HG03159 (cell line): ENCODE measurements at regions not wholly inside any gene's neighbourhood (a gene's known extent, or its start where the extent isn't known, plus 50 kb on each side); places are given as distances from the start of the nearest gene placed in this dataset.
"Not testable (repeated sequence)": the region's sequence is repeated elsewhere in the genome, so short reads cannot be mapped to it uniquely, and the experiment has no call there.

ENCODE experiments used
- ATAC-seq: cut with Tn5 transposase; IDR thresholded peaks from one replicate; pipeline ENCODE4 v1.9.1; 2021; ENCODE audit warnings: mild to moderate bottlenecking, moderate library complexity; ENCODE audit not compliant: unreplicated experiment

DNA sequence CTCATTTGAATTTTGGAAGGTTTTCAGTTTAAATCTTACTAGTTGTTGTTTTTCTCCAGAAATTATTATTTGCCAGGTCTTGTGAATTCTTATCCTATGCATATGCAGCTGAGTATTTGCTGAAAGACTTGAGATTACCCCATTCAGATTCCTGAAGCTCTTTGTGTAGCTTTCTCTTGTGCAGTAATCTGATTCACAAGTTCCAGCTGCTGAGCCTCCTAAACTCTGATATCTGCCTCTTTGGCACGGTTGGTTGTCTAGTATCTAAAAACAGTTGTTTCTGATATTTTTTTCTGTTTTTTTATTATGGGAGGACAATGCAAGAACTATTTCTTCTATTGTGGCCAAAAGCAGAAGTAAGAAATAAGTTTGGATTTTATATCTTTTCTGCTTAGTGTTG lies 863.9 kb upstream of the MANEA start:
- no peak for ATAC-seq

DNA sequence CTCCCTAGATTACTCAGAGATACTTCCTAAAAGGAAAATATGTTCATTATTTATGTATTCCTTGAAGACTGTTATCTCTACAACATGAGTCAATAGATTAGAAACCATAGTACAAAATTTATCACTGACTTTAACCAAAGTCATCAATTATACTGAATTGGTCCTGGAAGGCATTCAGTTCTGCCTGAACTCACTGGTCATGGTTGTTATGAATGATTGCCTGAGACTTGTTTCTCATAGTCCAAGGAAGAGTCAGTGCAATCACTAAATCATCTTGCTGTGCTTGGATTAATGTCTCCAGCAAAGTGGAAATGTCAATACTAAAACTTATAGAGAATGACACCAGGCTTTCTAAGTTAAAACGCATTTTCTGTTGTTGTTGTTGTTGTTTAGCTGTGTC lies 878.6 kb upstream of the MANEA start:
- ATAC-seq: no peak

DNA sequence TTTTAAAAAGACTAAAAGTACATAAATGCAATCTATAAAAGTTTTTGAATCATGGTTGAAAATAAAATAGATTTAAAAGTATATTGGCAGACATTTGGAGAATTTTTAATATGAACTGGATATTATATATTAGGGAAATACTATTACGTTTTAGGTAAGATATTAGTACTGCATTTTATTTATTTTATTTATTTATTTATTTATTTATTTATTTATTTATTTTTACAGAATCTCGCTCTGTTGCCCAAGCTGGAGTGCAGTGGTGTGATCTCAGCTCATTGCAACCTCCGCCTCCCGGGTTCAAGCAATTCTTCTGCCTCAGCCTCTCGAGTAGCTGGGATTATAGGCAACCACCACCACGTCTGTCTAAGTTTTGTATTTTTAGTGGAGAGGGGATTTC lies 890.1 kb upstream of the MANEA start:
- ATAC-seq: not testable (repeated sequence)

DNA sequence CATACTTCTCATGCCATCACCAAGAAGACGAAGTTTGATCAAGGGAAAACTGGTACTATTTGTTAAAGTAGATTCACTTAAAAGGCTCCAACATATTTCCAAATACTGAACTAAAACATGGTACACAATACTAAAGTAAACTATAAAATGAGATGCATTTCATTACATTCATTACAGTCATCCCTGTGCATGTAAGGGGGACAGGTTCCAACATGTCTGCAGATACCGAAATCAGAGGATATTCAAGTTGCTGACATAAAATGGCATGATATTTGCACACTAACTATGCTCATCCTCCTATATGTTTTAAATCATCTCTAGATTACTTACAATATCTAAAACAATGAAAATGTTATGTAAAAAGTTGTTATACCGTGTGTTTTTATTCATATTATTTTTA lies 893.9 kb upstream of the MANEA start:
- no peak for ATAC-seq

DNA sequence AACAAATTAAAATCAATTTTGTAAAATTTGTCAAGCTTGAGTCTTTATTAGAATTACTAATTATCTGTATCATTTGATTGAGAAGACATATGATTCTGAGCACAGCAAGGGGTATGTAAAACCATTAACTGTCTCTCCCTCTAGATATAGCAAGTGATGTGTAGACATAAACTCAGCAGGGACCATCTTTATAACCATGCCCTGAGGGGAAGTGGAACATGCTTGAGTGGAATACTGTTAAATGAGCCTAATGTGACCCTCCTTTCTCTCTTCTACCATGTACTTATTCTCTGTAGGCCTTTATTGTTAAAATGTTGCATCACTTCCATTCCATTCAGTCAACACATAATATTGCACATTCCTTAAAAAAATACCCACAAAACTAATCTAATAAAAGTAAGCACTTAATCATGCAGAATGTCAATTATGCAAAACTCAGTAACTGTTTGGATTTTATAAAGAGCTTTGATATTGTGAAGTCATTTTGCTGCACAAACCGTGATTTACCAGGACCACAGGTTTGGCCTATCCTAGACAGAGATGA lies 896.6 kb upstream of the MANEA start:
- no peak for ATAC-seq

DNA sequence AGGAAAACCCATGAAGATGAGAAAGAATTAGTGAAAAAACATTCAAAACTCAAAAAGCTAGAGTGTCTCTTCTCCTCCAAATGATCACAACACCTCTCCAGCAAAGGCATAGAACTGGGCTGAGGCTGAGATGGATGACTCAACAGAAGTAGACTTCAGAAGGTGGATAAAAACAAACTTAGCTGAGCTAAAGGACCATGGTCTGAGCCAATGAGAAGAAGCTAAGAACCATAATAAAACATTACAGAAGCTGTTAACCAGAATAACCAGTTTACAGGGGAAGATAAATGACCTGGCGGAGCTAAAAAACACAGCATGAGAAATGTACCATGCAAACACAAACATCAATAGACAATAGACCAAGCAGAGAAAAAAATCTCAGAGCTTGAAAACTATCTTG lies 904.1 kb upstream of the MANEA start:
- ATAC-seq: no peak

DNA sequence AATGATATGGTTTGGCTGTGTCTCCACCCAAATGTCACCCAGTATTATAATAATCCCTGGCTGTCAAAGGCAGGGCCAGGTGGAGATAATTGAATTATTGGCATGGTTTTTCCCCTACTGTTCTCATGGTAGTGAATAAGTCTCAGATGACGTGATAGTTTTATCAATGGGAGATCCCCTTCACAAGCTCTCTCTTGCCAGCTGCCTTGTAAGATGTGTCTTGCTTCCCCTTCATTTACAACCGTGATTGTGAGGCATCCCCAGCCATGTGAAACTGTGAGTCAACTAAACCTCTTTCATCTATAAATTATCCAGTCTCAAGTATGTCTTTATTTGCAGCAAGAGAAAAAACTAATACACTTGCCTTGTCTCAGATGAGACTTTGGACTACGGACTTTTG lies 907.3 kb upstream of the MANEA start:
- ATAC-seq: no peak

DNA sequence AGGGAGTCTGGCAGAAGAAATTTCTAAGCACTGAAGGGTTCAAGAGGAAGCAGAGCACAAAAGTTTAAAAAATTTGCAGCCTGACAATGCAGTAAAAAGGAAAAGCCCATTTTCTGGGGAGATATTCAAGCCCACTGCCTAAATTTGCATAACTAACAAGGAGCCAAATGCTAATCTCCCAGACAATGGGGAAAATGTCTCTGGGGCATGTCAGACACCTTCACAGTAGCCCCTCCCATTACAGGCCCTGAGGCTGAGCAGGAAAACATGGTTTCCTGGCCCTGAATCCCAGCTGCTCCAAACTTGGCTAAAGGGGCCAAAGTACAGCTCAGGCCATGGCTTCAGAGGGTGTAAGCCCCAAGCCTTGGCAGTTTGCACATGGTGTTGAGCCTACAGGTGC lies 908.5 kb upstream of the MANEA start:
- no peak for ATAC-seq

DNA sequence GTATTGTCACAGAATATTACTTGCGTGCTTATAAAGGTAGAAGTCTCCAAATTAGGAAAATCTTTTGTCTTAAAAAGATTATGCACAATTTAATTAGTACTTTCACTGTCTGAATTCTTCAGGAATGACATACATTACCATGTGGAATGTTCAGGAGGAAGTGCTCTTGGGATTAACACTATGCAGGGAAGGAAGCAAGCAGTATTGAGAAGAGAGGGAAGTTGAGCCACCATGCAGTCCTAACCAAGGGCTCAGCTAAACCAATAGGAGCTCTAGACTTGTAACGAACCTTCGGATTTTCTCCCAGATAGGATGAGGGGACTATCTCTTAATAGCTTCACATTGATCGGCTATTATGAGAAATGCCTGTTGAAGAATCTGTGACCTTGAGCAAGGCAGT lies 918.4 kb upstream of the MANEA start:
- no peak for ATAC-seq

DNA sequence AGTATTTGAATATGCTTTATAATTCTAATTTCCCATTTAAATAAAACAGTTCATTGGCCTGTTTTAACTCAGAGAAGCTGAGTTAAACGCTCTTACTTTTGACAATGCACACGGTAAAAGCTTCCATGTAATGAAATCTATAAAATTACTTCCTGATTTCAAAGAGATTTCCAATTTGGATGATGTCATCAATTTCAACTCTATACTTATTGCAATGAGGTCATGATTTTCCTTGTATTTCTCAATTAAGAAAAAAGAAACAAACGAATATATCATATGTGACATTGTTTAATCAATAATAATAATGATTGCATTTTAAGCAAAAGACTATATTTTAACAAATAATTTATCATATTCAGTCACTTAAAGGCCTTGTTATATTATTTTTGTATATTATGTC lies 926.1 kb upstream of the MANEA start:
- ATAC-seq: no peak

DNA sequence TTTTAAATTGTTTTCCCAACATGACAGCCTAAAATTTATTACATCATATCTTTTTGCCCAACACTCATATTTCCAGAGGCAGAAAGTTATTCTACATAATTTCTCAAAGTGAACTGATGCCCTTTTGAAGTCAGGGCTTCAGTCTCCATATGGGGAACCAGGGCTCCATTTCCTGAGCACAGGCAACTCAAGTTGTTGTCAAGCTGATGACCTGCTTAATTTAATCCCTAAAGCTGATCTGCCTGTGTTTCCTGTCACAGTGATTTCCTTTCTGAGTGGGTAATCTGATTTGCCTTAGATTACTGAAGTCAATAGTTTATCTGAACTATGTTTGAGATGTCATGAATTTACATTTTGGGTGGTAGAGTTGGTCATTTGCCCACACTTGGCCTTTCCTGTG lies 932.1 kb upstream of the MANEA start:
- no peak for ATAC-seq

DNA sequence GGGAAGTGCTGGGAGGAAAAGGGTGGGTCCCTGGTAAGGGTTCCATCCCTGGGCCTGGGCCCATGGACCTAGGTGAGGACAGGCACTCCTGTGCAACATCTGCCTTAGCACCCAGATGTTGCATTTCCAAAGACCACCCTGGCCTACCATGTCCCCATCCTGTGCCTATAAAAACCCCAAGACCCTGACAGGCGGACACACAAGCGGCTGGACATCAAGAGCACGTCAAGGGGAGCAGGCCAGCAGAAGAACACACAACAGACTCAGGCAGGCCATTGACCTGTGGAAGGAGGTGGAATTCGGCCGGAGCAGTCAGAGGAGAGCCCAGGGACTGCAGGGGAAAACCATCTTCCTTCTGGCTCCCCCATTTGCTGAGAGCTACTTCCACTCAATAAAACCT lies 937.8 kb upstream of the MANEA start:
- no peak for ATAC-seq

DNA sequence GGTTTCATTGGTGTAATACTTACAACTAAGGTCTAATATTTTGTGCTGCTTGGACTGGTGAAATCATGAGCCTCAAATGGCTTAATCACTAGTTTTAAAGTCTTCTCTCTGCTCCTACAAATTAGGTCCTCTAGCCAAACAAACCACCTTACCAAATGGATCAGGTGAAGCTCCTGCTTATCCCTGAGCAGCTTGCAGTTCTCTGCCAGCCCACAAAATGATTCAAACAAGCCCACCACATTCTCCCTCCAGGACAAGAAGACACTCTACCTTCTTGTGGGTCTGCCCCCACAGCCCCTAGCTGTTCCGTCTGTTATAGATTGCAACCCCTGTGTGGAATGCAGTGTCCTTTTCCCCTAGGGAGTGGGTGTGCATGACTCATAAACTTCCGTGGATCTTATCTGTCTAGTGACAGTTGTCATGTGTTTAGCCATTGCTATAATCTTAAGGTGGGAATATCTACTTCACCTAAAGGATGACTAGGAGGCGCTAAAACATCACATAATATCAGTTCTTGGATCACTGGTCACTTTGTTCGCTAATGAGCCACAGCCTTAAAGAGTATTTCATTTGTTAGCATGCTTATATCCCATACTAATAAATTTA lies 940.5 kb upstream of the MANEA start:
- no peak for ATAC-seq

DNA sequence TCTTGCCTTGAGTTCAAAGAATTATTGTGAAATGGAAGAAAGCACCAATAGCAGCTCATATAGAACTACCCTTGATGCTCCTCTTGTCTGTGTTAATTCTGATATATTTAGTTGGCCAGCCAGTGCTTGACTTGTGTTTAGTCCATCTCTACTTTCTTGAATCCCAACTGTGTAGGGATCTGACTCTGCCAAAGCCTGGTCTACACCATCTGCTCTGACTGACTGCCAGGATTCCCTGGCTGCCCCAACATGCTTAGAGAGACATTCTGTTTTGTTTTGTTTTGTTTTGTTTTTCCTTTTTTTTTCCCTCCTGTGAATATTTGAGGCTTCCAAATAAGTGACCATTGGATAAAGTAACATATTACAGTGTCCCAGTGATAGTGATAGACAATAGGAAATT lies 953.7 kb upstream of the MANEA start:
- ATAC-seq: no peak

DNA sequence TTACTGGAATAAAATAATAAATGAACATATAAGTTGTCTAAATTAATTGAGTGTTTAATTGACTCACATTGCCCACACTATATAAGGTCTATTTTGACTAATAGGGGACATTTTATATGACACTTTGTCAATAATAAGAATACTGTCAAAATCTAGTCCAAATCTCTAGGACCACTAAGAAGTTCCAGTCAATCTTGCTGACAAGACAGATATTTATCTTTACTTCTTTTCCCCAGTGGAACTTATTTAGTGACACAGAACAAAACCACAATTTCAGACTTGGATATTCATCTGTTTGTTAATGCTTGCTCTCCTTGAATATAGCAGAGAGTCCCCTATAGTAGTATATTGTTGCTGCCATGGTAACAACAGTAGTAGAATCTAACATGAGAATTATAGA lies 954.6 kb upstream of the MANEA start:
- ATAC-seq: no peak

DNA sequence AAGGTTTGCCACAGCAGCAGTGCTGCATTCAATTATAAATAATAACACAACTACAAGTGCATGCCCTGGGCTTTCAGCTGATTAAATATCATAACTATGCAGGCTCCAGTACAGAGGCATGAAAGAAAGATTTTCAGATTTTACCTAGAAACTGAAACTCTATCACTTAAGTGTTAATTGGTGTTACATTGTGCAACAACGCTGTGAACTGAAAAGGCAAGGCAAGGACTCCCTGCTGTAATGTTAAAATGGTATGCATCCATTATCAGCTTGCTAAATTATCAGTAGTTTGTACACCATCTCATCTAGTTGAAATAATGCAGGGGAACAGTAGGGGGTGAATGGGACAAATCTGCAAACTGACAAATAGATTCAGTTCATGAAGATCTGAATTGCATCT lies 976.7 kb upstream of the MANEA start:
- no peak for ATAC-seq

DNA sequence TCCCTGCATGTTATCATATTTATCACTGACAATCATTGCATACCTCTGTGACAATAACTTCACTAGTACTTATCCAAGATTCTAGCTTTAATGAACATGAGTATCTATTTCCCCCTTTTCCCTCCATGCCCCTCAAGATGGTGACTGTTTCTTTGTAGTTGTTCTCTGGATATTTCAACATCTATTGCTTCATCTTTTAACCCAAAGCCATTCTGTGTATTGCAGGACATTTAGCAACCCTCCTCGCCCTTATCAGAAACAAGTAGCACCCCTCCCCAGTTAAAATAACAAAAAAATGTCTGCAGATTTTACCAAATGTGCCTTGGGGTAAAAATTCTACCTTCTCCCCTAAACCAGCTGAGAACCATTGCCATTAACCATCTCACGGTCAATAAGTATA lies 979.8 kb upstream of the MANEA start:
- no peak for ATAC-seq

DNA sequence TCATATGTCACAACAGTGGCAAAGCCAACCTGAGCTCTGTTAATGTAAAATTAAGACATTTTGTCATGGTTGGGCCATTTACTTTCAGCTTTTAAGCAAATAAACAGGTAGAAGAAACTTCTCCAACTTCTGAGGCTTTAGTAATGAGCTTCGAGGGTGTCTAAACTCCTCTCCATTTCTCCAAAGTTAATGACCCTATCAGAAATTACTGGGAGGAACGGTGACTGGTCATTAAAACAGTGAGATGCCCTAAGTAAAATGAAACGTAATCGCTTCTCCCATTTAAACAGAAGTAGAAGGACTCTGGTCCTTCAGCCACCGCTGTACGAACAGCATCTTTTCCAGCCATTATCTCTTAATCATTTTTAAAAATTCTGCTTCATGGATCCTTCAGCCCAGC lies 986.9 kb upstream of the MANEA start:
- ATAC-seq: no peak

DNA sequence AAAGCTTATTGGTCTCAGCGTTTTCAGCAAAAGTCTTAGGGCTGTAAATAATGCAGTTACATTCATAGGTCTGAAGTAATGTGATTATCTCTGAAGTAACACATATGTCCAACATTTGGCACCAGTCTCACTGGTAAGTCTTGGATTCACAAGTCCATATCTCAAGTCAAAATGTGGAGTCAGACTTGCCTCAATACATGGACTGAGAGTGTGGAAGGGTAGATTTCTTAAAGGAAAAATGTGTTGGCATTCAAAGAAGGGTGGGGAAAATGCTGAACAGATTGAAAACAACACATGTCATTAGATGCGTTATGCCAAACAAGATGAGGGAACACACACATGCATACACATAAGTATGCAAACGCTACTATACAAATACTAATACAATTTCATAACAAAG lies 989.0 kb upstream of the MANEA start:
- no peak for ATAC-seq

DNA sequence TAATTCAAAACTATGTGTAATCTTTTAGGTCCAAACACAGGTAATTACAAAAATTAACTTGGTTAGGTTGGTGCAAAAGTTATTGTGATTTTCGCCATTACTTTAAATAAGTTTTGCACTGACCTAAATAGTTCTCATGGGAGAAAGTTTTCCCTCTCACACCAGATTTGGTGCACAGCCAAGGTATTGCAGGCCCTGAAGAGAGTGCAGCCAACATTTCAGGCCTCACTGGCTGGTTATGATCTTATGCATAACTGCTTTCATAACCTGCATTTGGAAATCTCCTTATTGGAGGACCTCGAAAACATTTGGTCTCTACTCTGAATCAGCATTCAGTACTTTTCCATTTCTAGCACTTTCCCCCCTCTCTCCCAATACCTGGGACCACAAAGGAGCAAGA lies 993.1 kb upstream of the MANEA start:
- ATAC-seq: no peak

DNA sequence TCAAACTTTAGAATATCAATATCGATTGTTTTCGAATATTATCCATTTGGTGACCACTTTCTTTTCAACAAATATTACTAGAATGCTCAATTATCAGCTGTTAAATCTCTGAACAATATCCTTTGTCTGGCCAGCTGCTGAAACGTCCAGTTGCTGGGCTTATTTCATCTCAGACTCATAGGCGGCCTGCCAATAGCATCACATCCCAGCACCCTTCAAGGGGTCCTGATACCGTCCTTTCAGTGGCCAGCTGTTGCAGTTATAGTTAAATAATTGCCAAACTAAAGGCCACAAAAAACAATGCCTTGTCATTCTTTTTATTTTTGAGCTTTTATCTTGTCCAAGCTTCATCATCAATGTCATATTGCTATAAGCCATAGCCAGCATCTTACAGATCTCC lies 1006.8 kb upstream of the MANEA start:
- no peak for ATAC-seq

DNA sequence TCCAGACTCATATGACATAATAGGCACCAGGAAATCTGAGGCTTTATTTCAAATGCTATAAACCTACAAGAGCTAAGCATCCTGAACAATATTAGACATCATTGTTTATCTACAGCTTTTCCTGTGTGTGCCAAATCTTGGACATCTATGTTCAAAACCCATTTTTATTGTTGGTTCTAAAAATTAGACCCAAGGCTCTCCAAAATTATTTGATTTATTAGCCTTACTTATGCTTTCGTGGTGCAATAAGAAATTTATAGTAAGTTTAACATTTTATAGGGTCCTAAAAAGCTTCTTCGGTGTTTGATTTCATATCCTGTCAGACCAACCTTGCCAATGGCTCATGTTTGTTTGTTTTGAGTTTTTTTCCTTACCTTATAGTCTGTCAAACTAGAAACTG lies 1014.5 kb upstream of the MANEA start:
- ATAC-seq: no peak

DNA sequence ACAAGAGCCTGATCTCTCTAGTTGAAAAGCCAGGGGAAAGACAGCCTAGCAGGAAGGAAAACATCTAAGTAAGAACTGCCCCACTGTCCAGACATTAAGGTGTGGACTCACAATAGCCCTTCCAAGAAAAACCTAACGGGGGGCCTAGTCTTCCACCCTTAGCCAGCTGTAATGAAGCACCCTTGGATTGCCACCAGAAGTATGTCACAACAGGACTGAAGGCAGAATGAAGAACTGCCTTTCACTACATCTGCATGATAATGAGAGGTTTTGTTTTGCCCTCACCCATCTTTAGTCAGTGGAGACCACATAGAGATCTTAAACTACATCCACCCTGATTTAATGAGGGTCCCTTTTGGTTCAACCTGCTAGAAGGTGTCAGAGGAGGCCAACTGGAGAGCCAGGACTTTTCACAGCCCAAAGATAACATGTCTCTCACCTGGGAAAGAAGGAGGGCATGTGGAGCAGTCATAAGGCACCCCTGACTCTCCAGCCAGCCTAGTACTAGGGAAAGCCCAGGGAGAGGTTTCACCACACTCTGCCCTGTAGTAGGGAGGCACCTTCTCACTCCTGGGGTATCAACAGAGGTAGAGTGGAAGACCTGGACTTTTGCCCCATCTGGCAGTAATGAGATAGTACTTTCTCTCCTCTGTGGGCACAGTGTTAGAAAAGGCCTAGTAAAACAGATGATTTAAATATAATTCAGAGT lies 1017.4 kb upstream of the MANEA start:
- ATAC-seq: no peak
